DND-41 (cell line): ENCODE measurements at regions not wholly inside any gene's neighbourhood (a gene's known extent, or its start where the extent isn't known, plus 50 kb on each side); places are given as distances from the start of the nearest gene placed in this dataset.
"Not testable (repeated sequence)": the region's sequence is repeated elsewhere in the genome, so short reads cannot be mapped to it uniquely, and the experiment has no call there.

ENCODE experiments used
- ATAC-seq: fragments of 200-7000 bp; cut with Tn5 transposase; 3 replicates; pipeline ENCODE4 v1.9.1; 2021; ENCODE audit warnings: low read depth; ENCODE audit not compliant: insufficient read depth
- DNase-seq: peaks from one replicate; pipeline ENCODE4 v3.0.0-alpha.2; 2020
- H2AFZ ChIP-seq: 2 replicates; pipeline ENCODE4 v1.6.0; 2012; ENCODE audit warnings: low read depth, low read length
- H3K27ac ChIP-seq: 2 replicates; pipeline ENCODE4 v1.5.1; 2012; ENCODE audit warnings: low read length, inconsistent platforms
- H3K27me3 ChIP-seq: fragments of 200-600 bp; sonication (generic); 2 replicates; pipeline ENCODE4 v1.6.0; 2012; ENCODE audit warnings: low read length, mild to moderate bottlenecking, inconsistent platforms; ENCODE audit not compliant: insufficient read depth, poor library complexity
- H3K36me3 ChIP-seq: 2 replicates; pipeline ENCODE4 v1.5.1; 2012; ENCODE audit warnings: low read length, inconsistent platforms; ENCODE audit not compliant: insufficient read depth
- H3K4me1 ChIP-seq: 2 replicates; pipeline ENCODE4 v1.5.1; 2012; ENCODE audit warnings: mild to moderate bottlenecking, low read length; ENCODE audit not compliant: insufficient read depth
- H3K4me2 ChIP-seq: 2 replicates; pipeline ENCODE4 v1.6.0; 2012; ENCODE audit warnings: mild to moderate bottlenecking, moderate library complexity, low read length, inconsistent platforms; ENCODE audit not compliant: insufficient read depth
- H3K4me3 ChIP-seq, 2 experiments: fragments of 200-600 bp in 1 of 2; shearing (Covaris generic) in 1 of 2; 2 replicates each; pipeline ENCODE4 v1.5.1; 2012 to 2016; ENCODE audit warnings: inconsistent platforms in 2 of 2, low read length in 2 of 2, mild to moderate bottlenecking in 2 of 2, low read depth in 1 of 2, moderate library complexity in 1 of 2
- H3K79me2 ChIP-seq: 2 replicates; pipeline ENCODE4 v1.6.0; 2012; ENCODE audit warnings: low read length, inconsistent platforms; ENCODE audit not compliant: insufficient read depth
- H3K9ac ChIP-seq: 2 replicates; pipeline ENCODE4 v1.6.0; 2012; ENCODE audit warnings: low read depth, mild to moderate bottlenecking, inconsistent platforms, low read length, moderate library complexity
- H3K9me3 ChIP-seq: 2 replicates; pipeline ENCODE4 v1.5.1; 2012; ENCODE audit warnings: low read length, moderate library complexity, mild to moderate bottlenecking, inconsistent platforms; ENCODE audit not compliant: insufficient read depth, severe bottlenecking
- H4K20me1 ChIP-seq: 2 replicates; pipeline ENCODE4 v1.6.0; 2012; ENCODE audit warnings: low read length; ENCODE audit not compliant: insufficient read depth
- CTCF ChIP-seq: IDR thresholded peaks from 2 replicates; pipeline ENCODE4 v1.5.1; 2012; ENCODE audit warnings: borderline replicate concordance, low read length, moderate library complexity, mild to moderate bottlenecking; ENCODE audit not compliant: poor library complexity, severe bottlenecking; ENCODE audit errors: extremely low read depth
- EZH2 ChIP-seq: IDR thresholded peaks from 3 replicates; pipeline ENCODE4 v1.6.1; 2012; ENCODE audit warnings: borderline replicate concordance, low read depth, mild to moderate bottlenecking, moderate library complexity, low read length, inconsistent platforms; ENCODE audit not compliant: severe bottlenecking

GRCh38 chr1:232416026-232416568 lies 213.8 kb downstream of the SIPA1L2 start:
- H3K4me1 ChIP-seq, result peaks cover 2% of the 10 kb centered on the region
- no peak for TF ChIP-seq CTCF
- no peak for TF ChIP-seq EZH2
- no peaks in the 10 kb centered on the region for H3K9me3 ChIP-seq
- no peaks in the 10 kb centered on the region for H3K79me2 ChIP-seq
- H3K27me3 ChIP-seq, result no peaks in the 10 kb centered on the region
- peaks cover 20% of the 10 kb centered on the region; the same call in 1 of the 2 replicates for H3K36me3 ChIP-seq
- H3K27ac ChIP-seq, result no peak overlapping the region
- no peaks in the 10 kb centered on the region for H4K20me1 ChIP-seq
- H3K4me3 ChIP-seq, result no peak overlapping the region
- DNase-seq (no peak), ATAC-seq (no peak)
- H3K4me2 ChIP-seq, result no peak overlapping the region
- no peak overlapping the region for H2AFZ ChIP-seq
- H3K9ac ChIP-seq, result no peak overlapping the region

- not testable (repeated sequence) for ATAC-seq, H3K9ac ChIP-seq, H3K9me3 ChIP-seq, H3K27ac ChIP-seq, H3K4me2 ChIP-seq, H3K79me2 ChIP-seq, H3K27me3 ChIP-seq, H3K4me1 ChIP-seq, H3K4me3 ChIP-seq, DNase-seq, H2AFZ ChIP-seq, H4K20me1 ChIP-seq
- peaks cover 20% of the 10 kb centered on the region; the same call in 1 of the 2 replicates for H3K36me3 ChIP-seq
These were observed 214.5 kb downstream of the SIPA1L2 start for GRCh38 chr1:232415481-232415880.

- no peak for ATAC-seq
- no peak overlapping the region for H3K4me3 ChIP-seq
- no peaks in the 10 kb centered on the region for H3K27me3 ChIP-seq
- no peak overlapping the region for H3K4me2 ChIP-seq
- H3K36me3 ChIP-seq, result peaks cover 20% of the 10 kb centered on the region; the same call in 1 of the 2 replicates
- no peak overlapping the region for H3K9ac ChIP-seq
- no peak overlapping the region for H3K27ac ChIP-seq
- H3K4me1 ChIP-seq, result no peaks in the 10 kb centered on the region
- H4K20me1 ChIP-seq, result no peaks in the 10 kb centered on the region
- peaks cover 3% of the 10 kb centered on the region for H3K9me3 ChIP-seq
- no peak overlapping the region for H2AFZ ChIP-seq
- H3K79me2 ChIP-seq, result no peaks in the 10 kb centered on the region
- no peak for DNase-seq
- no peak for TF ChIP-seq CTCF
- no peak for TF ChIP-seq EZH2
These were observed 215.8 kb downstream of the SIPA1L2 start for GRCh38 chr1:232414100-232414499.

- ATAC-seq (peak; percentile 74), DNase-seq (no peak)
- no peak overlapping the region for H2AFZ ChIP-seq
- H3K4me1 ChIP-seq, result no peaks in the 10 kb centered on the region
- H4K20me1 ChIP-seq, result no peaks in the 10 kb centered on the region
- no peak overlapping the region for H3K9ac ChIP-seq
- no peaks in the 10 kb centered on the region for H3K79me2 ChIP-seq
- H3K4me3 ChIP-seq, result no peak overlapping the region
- TF ChIP-seq EZH2 (no peak), CTCF (no peak)
- peaks cover 3% of the 10 kb centered on the region for H3K9me3 ChIP-seq
- peaks cover 18% of the 10 kb centered on the region; the same call in 1 of the 2 replicates for H3K36me3 ChIP-seq
- H3K4me2 ChIP-seq, result no peak overlapping the region
- no peak overlapping the region for H3K27ac ChIP-seq
- no peaks in the 10 kb centered on the region for H3K27me3 ChIP-seq
These were observed 216.3 kb downstream of the SIPA1L2 start for GRCh38 chr1:232413674-232414073.
